Endothelial cell of umbilical vein (primary cell): ENCODE measurements at regions not wholly inside any gene's neighbourhood (a gene's known extent, or its start where the extent isn't known, plus 50 kb on each side); places are given as distances from the start of the nearest gene placed in this dataset. TPM values are rescaled to one million over a fixed set of nuclear protein-coding genes. Genes with fewer than 3 reads are reported as not detected.

Experiments used
- microRNA-seq: library from miRNA; unstranded; fragments of <30 nt; microRNA quantifications from one replicate; pipeline ENCODE4 v1.2.0, GENCODE V29; 2021; ENCODE audit warnings: borderline number of aligned reads, borderline replicate concordance
- small RNA-seq: library from RNA; depleted of rRNA; stranded (forward); fragments of <200 nt; gene quantifications from one replicate; pipeline ENCODE3, GENCODE V24; 2012; ENCODE audit warnings: low replicate concordance, low read depth; ENCODE audit not compliant: insufficient read depth, insufficient read length

Small RNAs in the stretch of these regions (microRNA-seq; reads per million reads assigned to microRNA genes)
- not detected for gene MIR7641-1

Small RNAs in the stretch of these regions (small RNA-seq; reads per million reads assigned to genes)
- gene AP001485.1 (not detected), gene MIR7641-1 (not detected)
